ENCODE measurements at regions not wholly inside any gene's neighbourhood (a gene's known extent, or its start where the extent isn't known, plus 50 kb on each side); places are given as distances from the start of the nearest gene placed in this dataset.

DNA sequence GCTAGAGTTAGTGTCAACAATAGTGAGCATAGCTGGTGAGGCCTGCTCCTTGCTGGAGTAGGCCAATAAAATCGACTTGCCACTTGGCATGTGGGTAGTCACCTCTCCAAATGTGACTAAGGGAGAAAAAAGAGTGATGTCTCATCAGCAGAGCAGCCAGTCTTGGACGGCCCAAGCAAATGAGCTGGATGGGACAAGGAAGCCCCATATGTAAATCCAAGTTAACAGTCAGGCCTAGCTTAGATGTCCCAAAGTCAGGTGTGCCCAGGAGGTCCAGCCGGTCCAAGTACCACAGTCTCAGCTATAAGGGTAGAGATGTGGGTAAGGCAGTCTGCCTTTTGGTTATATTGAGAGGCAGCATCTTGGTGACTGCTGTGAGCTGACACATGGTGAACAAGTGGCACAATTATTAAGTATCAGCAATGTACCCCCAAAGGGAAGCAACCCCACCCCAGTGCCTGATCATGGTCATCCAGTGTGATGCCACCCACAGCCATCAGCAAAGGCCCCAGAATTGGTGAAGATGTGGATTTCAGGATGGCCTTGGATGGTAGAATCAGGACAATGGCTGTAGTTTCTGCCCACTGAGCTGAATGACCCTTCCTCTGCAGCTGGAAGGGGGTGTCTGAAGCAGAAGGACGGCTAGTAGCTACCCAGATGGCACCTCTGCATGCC, 83.4 kb downstream of the TNFRSF13B start:
- Histone ChIP-seq H3K4me3 (no peak overlapping the region), H3K9me1 (ENCODE audit: control insufficient read depth, insufficient read depth, low read length) (no peaks in the 10 kb centered on the region), H3K4me1 (replicated peaks in 1 of 2; ENCODE audit: control insufficient read depth in 2 of 2, insufficient read depth in 2 of 2, low read length in 2 of 2) (no peaks in the 10 kb centered on the region; a peak in 1 of 5 replicates), H3K27me3 (ENCODE audit: control insufficient read depth in 2 of 2, insufficient read depth in 2 of 2, low read length in 2 of 2) (no peaks in the 10 kb centered on the region), H3K4me2 (ENCODE audit: insufficient read depth, low read length) (no peak overlapping the region), H3K27ac (ENCODE audit: extremely low read depth, low read depth, low read length) (no peak overlapping the region), H4K20me1 (replicated peaks; ENCODE audit: control insufficient read depth, insufficient read depth, low read length) (no peaks in the 10 kb centered on the region), H3K36me3 (ENCODE audit: control insufficient read depth, insufficient read depth, low read length) (no peaks in the 10 kb centered on the region), H2AFZ (ENCODE audit: low read depth, low read length) (no peak overlapping the region), H3K79me2 (ENCODE audit: control insufficient read depth, insufficient read depth, low read length) (no peaks in the 10 kb centered on the region), H3K9me3 (replicated peaks; ENCODE audit: control insufficient read depth, insufficient read depth, low read depth, low read length) (no peaks in the 10 kb centered on the region), H3K9ac (ENCODE audit: insufficient read depth in 1 of 2, low read depth in 2 of 2, low read length in 2 of 2) (no peak overlapping the region)
- BruUV-seq (replicated peaks), result no TSS peak
- intact Hi-C loops (cut with micrococcal nuclease) (no loop called here), in situ Hi-C loops (cut with MboI) (no loop called here)
- DNase-seq (ENCODE audit: extremely low read depth in 1 of 4, low spot score in 3 of 4) (no peak), ATAC-seq (no peak), FAIRE-seq (no peak)
- ChIA-PET POLR2A (interaction anchor here (0.6 kb wide), 1 partner anchor 41 kb away, joined by 3 read pairs; no protein-coding TSS in a partner anchor), CTCF (ENCODE audit: low intra/inter-chr PET ratio) (no interaction called here)
- 0% methylated on average over 4 of the region's 4 CpGs for WGBS (ENCODE audit: insufficient coverage, low coverage, missing lambda C conversion rate)
- no peak for TF ChIP-seq CBFA2T2 (conservative IDR thresholded peaks at IDR 0.05)
- TF ChIP-seq ETV5 (CRISPR knock-in tag; IDR thresholded peaks at IDR 0.05; ENCODE audit: low read depth), result no peak
- TF ChIP-seq KDM1A (IDR thresholded peaks at IDR 0.05), result no peak
- TF ChIP-seq, protein P1, sequence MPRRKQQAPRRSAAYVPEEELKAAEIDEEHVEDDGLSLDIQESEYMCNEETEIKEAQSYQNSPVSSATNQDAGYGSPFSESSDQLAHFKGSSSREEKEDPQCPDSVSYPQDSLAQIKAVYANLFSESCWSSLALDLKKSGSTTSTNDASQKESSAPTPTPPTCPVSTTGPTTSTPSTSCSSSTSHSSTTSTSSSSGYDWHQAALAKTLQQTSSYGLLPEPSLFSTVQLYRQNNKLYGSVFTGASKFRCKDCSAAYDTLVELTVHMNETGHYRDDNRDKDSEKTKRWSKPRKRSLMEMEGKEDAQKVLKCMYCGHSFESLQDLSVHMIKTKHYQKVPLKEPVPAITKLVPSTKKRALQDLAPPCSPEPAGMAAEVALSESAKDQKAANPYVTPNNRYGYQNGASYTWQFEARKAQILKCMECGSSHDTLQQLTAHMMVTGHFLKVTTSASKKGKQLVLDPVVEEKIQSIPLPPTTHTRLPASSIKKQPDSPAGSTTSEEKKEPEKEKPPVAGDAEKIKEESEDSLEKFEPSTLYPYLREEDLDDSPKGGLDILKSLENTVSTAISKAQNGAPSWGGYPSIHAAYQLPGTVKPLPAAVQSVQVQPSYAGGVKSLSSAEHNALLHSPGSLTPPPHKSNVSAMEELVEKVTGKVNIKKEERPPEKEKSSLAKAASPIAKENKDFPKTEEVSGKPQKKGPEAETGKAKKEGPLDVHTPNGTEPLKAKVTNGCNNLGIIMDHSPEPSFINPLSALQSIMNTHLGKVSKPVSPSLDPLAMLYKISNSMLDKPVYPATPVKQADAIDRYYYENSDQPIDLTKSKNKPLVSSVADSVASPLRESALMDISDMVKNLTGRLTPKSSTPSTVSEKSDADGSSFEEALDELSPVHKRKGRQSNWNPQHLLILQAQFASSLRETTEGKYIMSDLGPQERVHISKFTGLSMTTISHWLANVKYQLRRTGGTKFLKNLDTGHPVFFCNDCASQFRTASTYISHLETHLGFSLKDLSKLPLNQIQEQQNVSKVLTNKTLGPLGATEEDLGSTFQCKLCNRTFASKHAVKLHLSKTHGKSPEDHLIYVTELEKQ (CRISPR knock-in tag; IDR thresholded peaks at IDR 0.05), result no peak
- TF ChIP-seq BCOR (IDR thresholded peaks at IDR 0.05), result no peak
- no peak for TF ChIP-seq SMARCC2 (IDR thresholded peaks at IDR 0.05; ENCODE audit: low read depth)
- no peak for TF ChIP-seq SNIP1 (IDR thresholded peaks at IDR 0.05; ENCODE audit: low read depth)
- TF ChIP-seq ZNF133 (CRISPR knock-in tag; IDR thresholded peaks at IDR 0.05), result no peak

All from K562 (cell line).